ENCODE measurements at regions not wholly inside any gene's neighbourhood (a gene's known extent, or its start where the extent isn't known, plus 50 kb on each side); places are given as distances from the start of the nearest gene placed in this dataset.

GRCh38 chr11:70711095-70711910, 313.0 kb downstream of the CTTN start:
- Histone ChIP-seq H4K20me1 (replicated peaks; ENCODE audit: control insufficient read depth, insufficient read depth, low read length) (no peaks in the 10 kb centered on the region; the same call in 1 of the 2 replicates), H3K9me1 (ENCODE audit: control insufficient read depth, insufficient read depth, low read length) (peaks cover 2% of the 10 kb centered on the region), H3K4me3 (no peak overlapping the region), H3K9me3 (replicated peaks; ENCODE audit: control insufficient read depth, insufficient read depth, low read depth, low read length) (no peaks in the 10 kb centered on the region), H3K36me3 (ENCODE audit: control insufficient read depth, insufficient read depth, low read length) (no peaks in the 10 kb centered on the region), H3K79me2 (ENCODE audit: control insufficient read depth, insufficient read depth, low read length) (no peaks in the 10 kb centered on the region), H3K9ac (ENCODE audit: insufficient read depth in 1 of 2, low read depth in 2 of 2, low read length in 2 of 2) (no peak overlapping the region), H2AFZ (ENCODE audit: low read depth, low read length) (no peak overlapping the region), H3K4me1 (replicated peaks in 1 of 2; ENCODE audit: control insufficient read depth in 2 of 2, insufficient read depth in 2 of 2, low read length in 2 of 2) (peaks cover 0 to 4% of the 10 kb centered on the region in 2 experiments; a peak in 2 of 5 replicates), H3K4me2 (ENCODE audit: insufficient read depth, low read length) (no peak overlapping the region), H3K27me3 (ENCODE audit: control insufficient read depth in 2 of 2, insufficient read depth in 2 of 2, low read length in 2 of 2) (peaks cover 15 to 72% of the 10 kb centered on the region in 2 experiments; a peak in 4 of 5 replicates), H3K27ac (ENCODE audit: extremely low read depth, low read depth, low read length) (no peak overlapping the region)
- DNase-seq (ENCODE audit: extremely low read depth in 1 of 4, low spot score in 3 of 4): no peak
- under 1% methylated on average over 24 of the region's 30 CpGs for WGBS (ENCODE audit: insufficient coverage, low coverage, missing lambda C conversion rate)
- ChIA-PET CTCF (ENCODE audit: low intra/inter-chr PET ratio) (no interaction called here), POLR2A (no interaction called here)
- in situ Hi-C loops (cut with MboI): no loop called here
- TF ChIP-seq LCOR (CRISPR knock-in tag; IDR thresholded peaks at IDR 0.05) (no peak), PRPF4 (IDR thresholded peaks at IDR 0.05; ENCODE audit: insufficient read depth, low read depth, low read length, poor library complexity, severe bottlenecking) (no peak), GTF2E2 (tag; IDR thresholded peaks at IDR 0.05) (no peak), ATF2 (CRISPR knock-in tag; IDR thresholded peaks at IDR 0.05) (no peak), HDAC2 (IDR thresholded peaks at IDR 0.05) (no peak), SLC30A9 (CRISPR knock-in tag; IDR thresholded peaks at IDR 0.05) (no peak), SREBF2 (CRISPR knock-in tag; IDR thresholded peaks at IDR 0.05) (no peak), CHD1 (IDR thresholded peaks at IDR 0.05; ENCODE audit: low read length) (no peak), MTF1 (CRISPR knock-in tag; IDR thresholded peaks at IDR 0.05; ENCODE audit: borderline replicate concordance) (no peak), FOXK1 (CRISPR knock-in tag; IDR thresholded peaks at IDR 0.05; ENCODE audit: borderline replicate concordance) (no peak), ZNF41 (CRISPR knock-in tag; conservative IDR thresholded peaks at IDR 0.05) (no peak), UBTF (IDR thresholded peaks at IDR 0.05; ENCODE audit: borderline replicate concordance in 1 of 2, low read depth in 2 of 2, low read length in 2 of 2) (no peak), ZBTB5 (IDR thresholded peaks at IDR 0.05) (no peak), FOSL1 (tag; conservative IDR thresholded peaks at IDR 0.05) (no peak), ZNF263 (CRISPR knock-in tag; IDR thresholded peaks at IDR 0.05; ENCODE audit: borderline replicate concordance) (no peak), BRD9 (IDR thresholded peaks at IDR 0.05; ENCODE audit: low read depth, partially characterized antibody) (no peak)
- intact Hi-C loops (cut with micrococcal nuclease): no loop called here
- no TSS peak for BruUV-seq (replicated peaks)
- no peak for ATAC-seq
- no peak for FAIRE-seq

Data from K562 (cell line).